Right lobe of liver (tissue), 4 donors: ENCODE measurements at regions not wholly inside any gene's neighbourhood (a gene's known extent, or its start where the extent isn't known, plus 50 kb on each side); places are given as distances from the start of the nearest gene placed in this dataset.

Source experiments
- CTCF ChIP-seq, 4 donors: fragments of 200-600 bp in 3 of 4; fragments of 450-650 bp in 1 of 4; IDR thresholded peaks; one replicate each; pipeline versions ENCODE4 v1.5.1 to v1.8.0; 2016 to 2022; ENCODE audit warnings: antibody characterized with exemption in 4 of 4, mild to moderate bottlenecking in 2 of 4
- POLR2A ChIP-seq: fragments of 450-650 bp; IDR thresholded peaks from one replicate; pipeline ENCODE4 v1.6.1; 2017; ENCODE audit warnings: antibody characterized with exemption, mild to moderate bottlenecking
- donor health status: DM: no; HTN: no; CAD: no.
- donor health status: DM: no; HTN: no; CAD: no.
- donor health status: DM: no; HTN: yes; CAD: no.

DNA sequence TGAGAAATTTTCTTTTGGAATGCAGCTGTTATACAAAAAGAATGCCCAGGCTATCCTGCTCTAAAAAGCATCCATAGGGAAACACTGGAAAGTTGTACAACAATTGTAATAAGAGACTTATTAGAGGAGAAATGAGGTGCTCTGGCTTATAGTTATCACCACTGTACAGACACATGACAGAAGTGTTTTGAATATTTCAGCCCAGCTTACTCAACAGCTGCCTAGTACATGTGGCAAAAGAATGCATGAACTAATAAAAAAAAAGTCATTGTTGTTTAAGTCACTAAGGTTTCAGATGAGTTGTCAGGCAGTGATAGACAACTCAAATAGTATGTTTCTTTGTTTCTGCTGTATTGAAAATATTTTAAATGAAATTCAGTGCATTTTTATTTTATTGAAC, 307.7 kb downstream of the GPM6A start:
- TF ChIP-seq CTCF (IDR thresholded peaks at IDR 0.05) (no peak), POLR2A (no peak)
